ENCODE measurements at regions not wholly inside any gene's neighbourhood (a gene's known extent, or its start where the extent isn't known, plus 50 kb on each side); places are given as distances from the start of the nearest gene placed in this dataset.
"Not testable (repeated sequence)": the region's sequence is repeated elsewhere in the genome, so short reads cannot be mapped to it uniquely, and the experiment has no call there.

DNA sequence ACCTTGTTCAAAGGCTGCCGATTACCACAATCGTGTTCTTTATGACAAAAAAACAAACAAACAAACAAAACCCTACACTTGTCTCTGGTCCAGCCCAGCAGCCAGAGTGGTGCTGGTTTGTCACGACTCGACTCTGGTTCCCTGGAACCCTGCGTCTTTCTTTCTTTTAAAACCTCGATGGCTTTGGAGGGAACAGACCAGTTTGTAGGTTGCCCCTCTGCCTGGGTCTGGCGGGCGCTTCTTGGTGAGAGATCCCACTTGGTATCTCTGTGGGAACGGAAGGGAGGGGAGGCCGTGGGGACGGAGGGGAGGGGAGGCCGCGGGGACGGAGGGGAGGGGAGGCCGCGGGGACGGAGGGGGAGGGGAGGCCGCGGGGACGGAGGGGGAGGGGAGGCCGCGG, 176.2 kb upstream of the ZNF469 start:
- not testable (repeated sequence) for H3K4me3 ChIP-seq (ENCODE audit: insufficient read depth, low read length); H3K9me3 ChIP-seq (ENCODE audit: low read depth, low read length); H3K79me2 ChIP-seq (ENCODE audit: insufficient read depth, low read length); H4K20me1 ChIP-seq (ENCODE audit: insufficient read depth, low read length); H2AFZ ChIP-seq (ENCODE audit: low read length); H3K27me3 ChIP-seq (ENCODE audit: insufficient read depth, low read length); DNase-seq (ENCODE audit: insufficient read length, low spot score, missing footprints); H3K4me2 ChIP-seq (ENCODE audit: insufficient read depth, low read length); H3K36me3 ChIP-seq (ENCODE audit: insufficient read depth, low read length); H3K27ac ChIP-seq (ENCODE audit: low read depth, low read length); H3K4me1 ChIP-seq (ENCODE audit: insufficient read depth, low read length)

GRCh38 chr16:88208112-88208511, 174.6 kb upstream of the ZNF469 start:
- no peak for TF ChIP-seq CTCF (IDR thresholded peaks at IDR 0.05; ENCODE audit: extremely low read depth, low read depth, low read length)
- Histone ChIP-seq H3K27me3 (ENCODE audit: insufficient read depth, low read length) (peaks cover 10% of the 10 kb centered on the region), H3K79me2 (ENCODE audit: insufficient read depth, low read length) (no peaks in the 10 kb centered on the region), H3K27ac (ENCODE audit: low read depth, low read length) (no peak overlapping the region), H4K20me1 (ENCODE audit: insufficient read depth, low read length) (no peaks in the 10 kb centered on the region), H3K4me3 (ENCODE audit: insufficient read depth, low read length) (no peak overlapping the region), H3K4me2 (ENCODE audit: insufficient read depth, low read length) (no peak overlapping the region), H3K36me3 (ENCODE audit: insufficient read depth, low read length) (no peaks in the 10 kb centered on the region), H3K4me1 (ENCODE audit: insufficient read depth, low read length) (no peaks in the 10 kb centered on the region), H2AFZ (ENCODE audit: low read length) (no peak overlapping the region), H3K9me3 (ENCODE audit: low read depth, low read length) (no peaks in the 10 kb centered on the region)
- DNase-seq (ENCODE audit: insufficient read length, low spot score, missing footprints) = no peak

- H3K27ac ChIP-seq (ENCODE audit: low read depth, low read length); H3K79me2 ChIP-seq (ENCODE audit: insufficient read depth, low read length); DNase-seq (ENCODE audit: insufficient read length, low spot score, missing footprints); H3K4me2 ChIP-seq (ENCODE audit: insufficient read depth, low read length); H3K4me3 ChIP-seq (ENCODE audit: insufficient read depth, low read length); H3K9me3 ChIP-seq (ENCODE audit: low read depth, low read length); H4K20me1 ChIP-seq (ENCODE audit: insufficient read depth, low read length); H3K36me3 ChIP-seq (ENCODE audit: insufficient read depth, low read length); H2AFZ ChIP-seq (ENCODE audit: low read length); H3K4me1 ChIP-seq (ENCODE audit: insufficient read depth, low read length); H3K27me3 ChIP-seq (ENCODE audit: insufficient read depth, low read length): not testable (repeated sequence)
These were observed 174.0 kb upstream of the ZNF469 start for GRCh38 chr16:88208776-88209175.

DNA sequence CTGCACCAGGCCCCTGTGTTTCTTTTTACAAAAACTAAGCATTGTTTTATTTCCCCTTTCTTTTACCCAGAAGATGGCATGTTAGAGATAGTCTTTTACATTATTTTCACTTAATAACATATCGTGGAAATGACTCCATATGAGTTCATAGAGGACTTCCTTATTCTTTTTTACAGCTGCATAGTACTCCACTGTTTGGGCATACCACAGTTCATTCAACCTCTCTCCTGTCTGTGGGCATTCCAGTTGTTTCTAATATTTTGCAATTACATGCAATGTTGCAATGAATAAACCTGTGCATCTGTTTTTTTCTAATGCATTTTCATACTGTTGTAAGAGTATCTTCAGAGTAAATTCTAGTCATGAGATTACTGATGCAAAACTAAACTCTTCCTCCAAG, 173.2 kb upstream of the ZNF469 start:
- not testable (repeated sequence) for H2AFZ ChIP-seq (ENCODE audit: low read length); H3K4me3 ChIP-seq (ENCODE audit: insufficient read depth, low read length); H4K20me1 ChIP-seq (ENCODE audit: insufficient read depth, low read length); H3K4me2 ChIP-seq (ENCODE audit: insufficient read depth, low read length); H3K36me3 ChIP-seq (ENCODE audit: insufficient read depth, low read length); H3K4me1 ChIP-seq (ENCODE audit: insufficient read depth, low read length); H3K27ac ChIP-seq (ENCODE audit: low read depth, low read length); DNase-seq (ENCODE audit: insufficient read length, low spot score, missing footprints); H3K27me3 ChIP-seq (ENCODE audit: insufficient read depth, low read length); H3K9me3 ChIP-seq (ENCODE audit: low read depth, low read length); H3K79me2 ChIP-seq (ENCODE audit: insufficient read depth, low read length)

GRCh38 chr16:88213937-88214336, 168.8 kb upstream of the ZNF469 start:
- not testable (repeated sequence) for DNase-seq (ENCODE audit: insufficient read length, low spot score, missing footprints); H3K79me2 ChIP-seq (ENCODE audit: insufficient read depth, low read length); H3K4me1 ChIP-seq (ENCODE audit: insufficient read depth, low read length)

DNA sequence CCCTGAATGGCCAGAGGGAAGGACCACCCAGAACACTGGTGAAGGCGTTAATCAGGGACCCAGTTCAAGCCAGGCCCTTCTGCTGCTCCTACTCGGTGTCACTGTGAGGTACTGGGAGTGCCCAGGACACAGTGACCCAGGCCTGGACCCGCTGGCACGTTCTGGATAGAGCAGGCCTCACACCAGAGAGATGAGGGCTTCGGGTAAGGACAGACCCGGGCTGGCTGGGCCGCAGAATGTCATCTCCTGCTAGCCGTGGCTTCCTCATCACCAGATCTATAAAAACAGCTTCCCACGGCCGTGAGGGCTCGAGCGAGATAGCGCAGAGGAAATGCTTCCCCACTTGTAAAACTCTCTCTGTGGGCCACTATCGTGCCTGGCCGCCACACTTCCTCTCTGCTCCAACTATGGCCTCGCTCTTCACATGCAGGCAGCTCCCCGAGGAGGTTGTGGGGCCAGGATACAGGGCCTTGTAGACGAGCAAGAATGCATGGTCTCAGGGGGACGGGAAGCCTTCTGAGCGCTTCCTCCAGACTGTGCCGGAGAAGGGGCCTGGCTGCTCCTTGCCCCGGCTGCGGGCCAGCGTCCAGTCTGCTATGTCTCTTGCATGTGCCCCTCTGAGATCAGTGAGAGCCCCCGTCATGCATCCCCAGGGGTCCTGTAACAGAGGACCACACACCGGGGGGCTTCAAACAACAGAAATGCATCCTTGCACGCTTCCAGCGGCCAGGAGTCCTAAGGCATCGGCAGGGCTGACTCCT, 161.6 kb upstream of the ZNF469 start:
- not testable (repeated sequence) for H2AFZ ChIP-seq (ENCODE audit: low read length); H3K79me2 ChIP-seq (ENCODE audit: insufficient read depth, low read length); H3K36me3 ChIP-seq (ENCODE audit: insufficient read depth, low read length); H3K4me1 ChIP-seq (ENCODE audit: insufficient read depth, low read length); H4K20me1 ChIP-seq (ENCODE audit: insufficient read depth, low read length); H3K27me3 ChIP-seq (ENCODE audit: insufficient read depth, low read length); H3K27ac ChIP-seq (ENCODE audit: low read depth, low read length); H3K9me3 ChIP-seq (ENCODE audit: low read depth, low read length); DNase-seq (ENCODE audit: insufficient read length, low spot score, missing footprints); H3K4me2 ChIP-seq (ENCODE audit: insufficient read depth, low read length); H3K4me3 ChIP-seq (ENCODE audit: insufficient read depth, low read length)

More at GRCh38 chr16:88213937-88214336, 168.8 kb upstream of the ZNF469 start:
- H3K4me2 ChIP-seq (ENCODE audit: insufficient read depth, low read length); H3K9me3 ChIP-seq (ENCODE audit: low read depth, low read length); H3K4me3 ChIP-seq (ENCODE audit: insufficient read depth, low read length); H4K20me1 ChIP-seq (ENCODE audit: insufficient read depth, low read length); H2AFZ ChIP-seq (ENCODE audit: low read length); H3K27me3 ChIP-seq (ENCODE audit: insufficient read depth, low read length); H3K36me3 ChIP-seq (ENCODE audit: insufficient read depth, low read length); H3K27ac ChIP-seq (ENCODE audit: low read depth, low read length): not testable (repeated sequence)

DNA sequence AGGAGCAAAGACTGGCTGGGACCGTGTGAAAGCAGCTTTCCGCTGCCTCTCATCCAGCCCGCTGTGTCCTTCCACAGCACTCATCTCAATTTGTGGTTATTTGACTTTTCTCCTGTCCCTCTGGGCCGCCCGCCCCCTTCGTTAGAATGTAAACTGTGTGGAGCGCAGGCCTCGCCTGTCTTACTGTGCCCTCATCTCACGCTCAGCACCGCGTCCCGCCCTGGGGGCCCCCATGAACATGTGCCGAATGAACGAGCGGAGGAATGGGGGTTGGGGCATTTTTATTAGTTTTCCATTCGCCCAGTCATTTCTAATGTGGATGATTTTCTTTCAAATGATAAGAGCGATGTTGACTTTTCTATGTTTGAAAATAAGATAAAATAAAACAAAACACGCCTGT, 159.1 kb upstream of the ZNF469 start:
- not testable (repeated sequence) for H3K4me2 ChIP-seq (ENCODE audit: insufficient read depth, low read length); H3K36me3 ChIP-seq (ENCODE audit: insufficient read depth, low read length); DNase-seq (ENCODE audit: insufficient read length, low spot score, missing footprints); H4K20me1 ChIP-seq (ENCODE audit: insufficient read depth, low read length); H3K4me3 ChIP-seq (ENCODE audit: insufficient read depth, low read length); H3K27ac ChIP-seq (ENCODE audit: low read depth, low read length); H3K79me2 ChIP-seq (ENCODE audit: insufficient read depth, low read length); H2AFZ ChIP-seq (ENCODE audit: low read length); H3K9me3 ChIP-seq (ENCODE audit: low read depth, low read length); H3K27me3 ChIP-seq (ENCODE audit: insufficient read depth, low read length); H3K4me1 ChIP-seq (ENCODE audit: insufficient read depth, low read length)

GRCh38 chr16:88224131-88224898, 158.4 kb upstream of the ZNF469 start:
- H3K27ac ChIP-seq (ENCODE audit: low read depth, low read length); H3K4me1 ChIP-seq (ENCODE audit: insufficient read depth, low read length); DNase-seq (ENCODE audit: insufficient read length, low spot score, missing footprints): not testable (repeated sequence)

More at GRCh38 chr16:88224131-88224898, 158.4 kb upstream of the ZNF469 start:
- not testable (repeated sequence) for H3K79me2 ChIP-seq (ENCODE audit: insufficient read depth, low read length); H3K9me3 ChIP-seq (ENCODE audit: low read depth, low read length); H2AFZ ChIP-seq (ENCODE audit: low read length); H3K36me3 ChIP-seq (ENCODE audit: insufficient read depth, low read length); H3K4me3 ChIP-seq (ENCODE audit: insufficient read depth, low read length); H3K4me2 ChIP-seq (ENCODE audit: insufficient read depth, low read length); H4K20me1 ChIP-seq (ENCODE audit: insufficient read depth, low read length); H3K27me3 ChIP-seq (ENCODE audit: insufficient read depth, low read length)

All from osteoblast (primary cell).